Hippocampal formation (tissue), 2 donors: ENCODE measurements at regions not wholly inside any gene's neighbourhood (a gene's known extent, or its start where the extent isn't known, plus 50 kb on each side); places are given as distances from the start of the nearest gene placed in this dataset.

Experiments
- DNase-seq, 2 donors: peaks; one replicate each; lab custom pipeline; 2025; lab: John Stamatoyannopoulos, UW

DNA sequence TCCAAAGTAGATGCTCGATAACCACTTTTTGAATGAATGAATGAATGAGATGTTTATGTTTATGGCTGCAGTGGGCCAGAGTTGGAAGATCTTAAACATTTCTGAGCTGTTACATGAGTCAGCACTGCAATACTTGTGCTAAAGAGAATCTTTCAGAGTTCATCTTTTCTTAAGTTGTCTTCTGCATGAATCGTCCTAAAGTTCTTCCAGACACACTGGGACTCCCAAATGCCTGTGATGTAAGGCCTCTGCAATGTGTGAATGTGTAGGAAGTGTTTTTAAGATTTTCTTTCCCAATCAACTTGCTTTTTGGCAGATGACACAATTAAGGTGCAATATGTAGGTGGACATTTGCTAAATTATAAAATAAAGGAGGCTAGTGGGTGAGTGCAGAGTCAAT is 50.3 kb upstream of the TRIM9 start:
- no peak for DNase-seq

DNA sequence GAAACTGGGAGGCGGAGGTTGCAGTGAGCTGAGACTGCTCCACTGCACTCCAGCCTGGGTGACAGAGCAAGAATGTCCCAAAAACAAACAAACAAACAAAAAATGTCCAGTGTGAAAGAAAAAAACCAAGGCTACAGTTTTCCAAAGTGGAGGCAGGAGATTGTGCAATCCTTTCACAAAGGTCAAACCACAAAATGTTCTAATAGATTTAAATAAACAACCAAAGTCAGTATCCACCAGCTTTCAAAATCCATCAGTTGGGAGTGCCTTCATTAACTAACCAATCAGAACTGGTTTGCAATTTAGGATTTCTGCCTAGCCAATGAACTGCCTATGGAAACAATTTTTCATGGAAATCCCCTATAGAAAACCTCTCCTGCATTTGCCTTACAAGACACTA is 52.3 kb upstream of the TRIM9 start:
- DNase-seq: no peak

DNA sequence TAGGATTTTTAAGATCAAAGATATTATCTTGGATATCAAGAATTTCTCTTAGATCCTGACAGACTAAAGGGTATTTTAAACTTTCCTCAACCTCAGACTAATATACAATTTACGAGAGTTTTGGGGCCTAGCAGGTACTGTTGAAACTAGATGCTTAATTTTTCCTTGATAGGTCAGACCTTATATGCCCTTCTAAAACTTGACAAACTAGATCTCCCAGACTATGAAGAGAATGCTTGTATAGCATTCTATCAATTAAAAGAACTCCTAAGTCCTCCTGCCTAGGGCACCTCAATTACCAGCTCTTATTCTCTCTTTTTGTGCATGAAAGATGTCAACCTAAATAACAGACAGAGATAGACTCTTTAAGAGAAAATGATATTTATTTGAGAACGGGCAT is 60.4 kb upstream of the TRIM9 start:
- no peak for DNase-seq

DNA sequence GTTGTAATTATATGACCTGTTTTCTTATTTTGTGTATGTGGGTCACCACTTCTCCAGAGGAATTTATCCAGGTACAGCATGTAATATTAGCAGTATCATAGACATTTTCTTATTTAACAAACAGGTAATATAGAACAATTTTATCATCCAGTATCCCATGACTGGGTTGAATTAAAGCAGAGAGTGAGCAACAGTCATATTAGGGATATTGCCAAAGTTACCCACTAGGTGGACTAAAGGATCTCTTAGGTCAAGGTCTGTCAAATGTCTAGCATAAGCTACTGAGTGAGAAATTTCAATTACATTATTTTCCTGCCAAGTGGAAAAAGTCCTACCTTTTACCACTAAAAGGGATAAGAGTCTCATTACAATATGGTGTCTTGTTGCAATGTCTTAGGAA is 62.1 kb upstream of the TRIM9 start:
- DNase-seq: no peak

DNA sequence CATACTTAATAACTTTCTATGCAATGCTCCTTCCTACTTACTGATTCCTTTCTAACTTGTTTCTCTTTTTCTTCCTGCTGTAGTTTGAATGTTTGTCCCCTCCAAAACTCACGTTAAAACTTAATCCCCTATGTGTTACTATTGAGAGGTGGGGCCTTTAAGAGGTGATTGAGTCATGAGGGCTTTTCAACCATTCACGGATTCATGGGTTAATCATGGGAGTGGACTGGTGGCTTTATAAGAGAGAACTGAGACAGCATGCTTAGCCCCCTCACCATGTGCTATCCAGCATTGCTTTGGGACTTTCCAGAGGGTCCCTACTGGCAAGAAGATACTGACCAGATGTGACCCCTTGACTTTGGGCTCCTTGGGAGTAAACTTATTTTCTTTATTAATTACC is 66.0 kb upstream of the TRIM9 start:
- DNase-seq: no peak

DNA sequence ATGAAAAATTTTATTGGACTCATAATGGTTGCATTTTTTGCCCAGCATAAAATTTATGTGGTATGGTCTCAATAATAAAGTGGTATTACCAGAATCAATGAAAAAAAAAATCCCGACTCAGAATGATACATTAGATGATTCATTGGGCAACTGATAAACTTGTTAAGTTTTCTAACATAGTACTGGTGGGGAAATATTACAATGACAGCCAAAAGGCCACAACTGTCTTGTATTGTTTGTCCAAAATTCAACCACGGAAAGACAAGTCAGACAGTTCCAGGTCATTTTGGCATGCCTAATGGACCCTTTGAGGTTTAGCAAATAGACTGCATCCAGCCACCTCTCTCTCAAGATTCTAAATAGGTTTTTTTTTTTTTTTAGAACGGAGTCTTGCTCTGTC is 70.5 kb upstream of the TRIM9 start:
- no peak for DNase-seq

DNA sequence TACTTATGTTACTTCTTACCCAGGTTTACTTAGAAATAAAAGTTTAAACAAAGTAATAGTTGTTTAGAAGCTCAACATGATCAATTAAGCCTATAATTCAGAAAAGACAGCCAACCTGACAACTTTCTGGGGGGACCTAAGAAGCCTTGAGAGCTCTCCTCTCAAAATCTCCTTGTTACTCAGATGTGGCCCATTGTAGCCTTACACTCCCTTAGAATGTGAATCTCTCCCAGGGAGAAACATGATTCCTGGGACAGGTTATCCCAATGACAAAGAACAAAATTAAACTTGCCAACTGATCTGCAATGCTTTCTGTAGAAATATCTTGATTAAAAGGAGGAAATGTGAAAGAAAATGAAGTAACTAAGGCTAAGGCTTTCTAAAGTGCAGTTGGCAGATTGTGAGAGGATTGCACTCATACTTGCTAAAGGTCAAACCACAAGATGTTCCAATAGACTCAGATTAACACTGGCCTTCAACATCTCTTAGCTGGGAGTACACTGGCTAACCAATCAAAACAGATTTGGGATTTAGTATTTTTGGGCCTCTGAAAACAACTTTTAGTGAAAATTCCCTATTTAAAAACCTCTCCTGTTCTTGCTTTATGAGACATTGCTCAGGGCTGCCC is 72.3 kb upstream of the TMX1 start:
- no peak for DNase-seq

DNA sequence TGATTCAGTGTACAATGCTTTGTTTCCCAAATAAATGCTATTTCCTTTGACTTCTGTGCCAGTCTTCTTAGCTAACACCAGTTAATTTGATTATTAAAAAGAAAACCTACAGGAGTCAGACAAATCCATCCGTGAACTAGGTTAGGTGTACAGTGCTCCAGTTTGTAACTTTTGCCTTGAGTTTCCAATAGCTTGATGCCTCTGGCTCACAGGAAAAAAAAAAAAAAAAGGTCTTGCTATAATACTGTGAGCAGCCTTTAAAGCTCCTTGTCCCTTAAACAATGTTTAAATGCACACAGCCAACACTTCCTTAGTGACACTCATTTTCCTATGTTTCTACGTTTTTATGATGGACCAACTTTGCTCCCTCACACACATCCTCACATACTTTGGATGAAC is 71.8 kb upstream of the TMX1 start:
- no peak for DNase-seq

DNA sequence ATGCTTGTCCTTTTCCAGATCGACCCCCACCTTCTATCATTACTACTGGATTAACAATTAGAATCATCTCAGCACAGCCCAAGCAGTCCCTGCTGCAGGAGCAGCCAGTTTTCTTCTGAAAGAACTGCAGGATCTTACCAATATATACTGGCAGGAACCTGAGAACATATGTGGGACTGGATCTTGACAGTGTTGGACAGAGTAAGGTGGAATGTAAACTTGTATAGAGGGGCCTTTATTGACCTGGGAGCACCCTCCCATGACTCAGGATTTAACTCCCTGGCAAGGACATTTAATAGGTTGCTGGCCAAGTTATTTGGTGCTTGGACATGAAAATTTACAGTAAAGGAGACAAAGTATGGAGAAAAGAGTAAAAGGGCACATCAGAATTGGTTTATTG is 66.2 kb upstream of the TMX1 start:
- no peak for DNase-seq

DNA sequence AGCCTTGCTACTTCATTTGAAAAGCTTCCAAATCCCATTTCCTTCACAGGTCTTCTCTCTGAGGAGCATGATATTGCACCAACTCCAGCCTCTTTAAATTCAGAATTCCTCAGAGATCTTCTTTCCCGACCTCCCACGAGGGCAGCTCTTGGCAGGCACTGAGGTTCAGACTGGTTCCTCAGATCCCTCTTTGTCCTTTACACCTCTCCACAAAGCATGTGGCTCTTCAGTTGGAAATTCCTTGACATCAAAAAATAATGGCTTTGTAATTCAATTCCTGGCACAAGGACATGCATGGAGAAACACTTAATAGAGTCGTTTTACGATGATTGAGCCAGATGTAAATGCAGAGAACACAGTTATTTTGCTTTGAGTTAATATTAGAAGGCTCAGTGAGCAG is 63.2 kb upstream of the TMX1 start:
- DNase-seq: no peak

DNA sequence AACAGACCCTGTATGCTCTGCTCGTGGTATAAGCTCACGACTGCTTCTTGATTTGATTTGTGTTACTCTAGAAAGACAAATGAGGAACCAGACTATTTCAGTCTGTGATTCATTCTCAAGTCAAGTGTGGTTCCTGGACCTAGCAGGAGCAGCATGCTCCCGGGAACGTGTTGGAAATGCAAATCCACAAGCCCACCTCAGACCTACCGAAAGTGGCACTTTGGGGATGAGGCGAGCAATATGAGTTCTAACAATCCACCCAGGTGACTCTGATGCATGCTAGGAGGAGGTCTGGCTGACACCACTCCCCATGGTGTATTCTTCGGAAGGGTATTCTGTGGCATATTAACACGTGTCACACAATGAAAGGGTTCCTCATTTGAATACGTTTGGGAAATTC is 59.5 kb upstream of the TMX1 start:
- DNase-seq: no peak

DNA sequence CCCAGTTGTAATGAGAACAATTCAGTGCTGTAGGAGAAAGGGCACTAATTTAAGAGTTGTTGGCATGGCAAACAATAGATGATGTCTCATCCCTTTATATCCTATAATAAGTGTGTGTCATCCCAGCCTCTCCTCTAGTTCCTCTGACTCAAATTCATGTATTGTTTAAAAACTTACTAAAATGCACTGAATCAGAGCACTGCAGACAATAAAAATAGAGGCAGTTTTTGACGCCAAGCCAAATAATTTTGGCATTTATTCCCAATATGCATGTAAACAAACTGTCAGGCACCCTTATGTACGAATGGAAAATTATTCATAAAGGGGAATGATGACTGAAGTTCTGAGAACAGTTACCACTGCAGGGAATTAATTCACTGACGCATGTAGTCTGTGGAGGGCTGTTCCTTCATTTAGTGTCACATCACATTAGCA is 57.9 kb upstream of the TMX1 start:
- no peak for DNase-seq

DNA sequence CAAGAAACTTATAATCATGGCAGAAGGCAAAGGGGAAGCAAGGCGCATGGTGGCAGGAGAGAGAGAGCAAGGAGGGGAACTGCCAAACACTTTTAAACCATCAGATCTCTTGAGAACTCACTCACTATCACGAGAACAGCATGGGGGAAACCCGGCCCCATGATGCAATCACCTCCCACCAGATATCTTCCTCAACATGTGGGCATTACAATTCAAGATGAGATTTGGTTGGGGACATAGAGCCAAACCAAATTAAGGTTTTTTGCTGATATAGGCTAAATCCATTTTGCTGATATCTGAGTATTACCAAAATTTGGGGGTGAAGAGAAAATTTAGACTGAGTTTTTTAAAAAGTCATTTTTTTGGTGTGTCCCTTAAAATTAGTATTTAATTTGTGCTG is 54.9 kb upstream of the TMX1 start:
- DNase-seq: no peak

DNA sequence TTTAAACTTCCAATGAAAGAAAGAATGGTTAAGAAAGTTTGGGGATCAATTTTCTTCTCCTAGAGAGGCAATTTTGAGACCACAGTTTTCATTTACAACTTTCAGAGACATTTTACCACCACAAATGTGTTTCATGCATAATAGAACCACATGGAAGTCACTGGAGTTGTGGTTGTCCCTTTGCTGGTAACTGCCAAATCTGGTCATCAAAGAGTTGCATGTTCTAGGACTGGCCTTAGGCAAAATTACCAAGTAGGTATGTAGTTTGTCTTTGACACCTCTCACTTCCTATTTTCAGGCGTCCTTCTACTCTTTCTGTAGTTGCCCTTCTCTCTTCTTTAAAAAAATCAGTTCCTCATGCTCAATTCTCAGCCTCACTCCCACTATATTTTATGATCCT is 54.3 kb upstream of the TMX1 start:
- DNase-seq: no peak

DNA sequence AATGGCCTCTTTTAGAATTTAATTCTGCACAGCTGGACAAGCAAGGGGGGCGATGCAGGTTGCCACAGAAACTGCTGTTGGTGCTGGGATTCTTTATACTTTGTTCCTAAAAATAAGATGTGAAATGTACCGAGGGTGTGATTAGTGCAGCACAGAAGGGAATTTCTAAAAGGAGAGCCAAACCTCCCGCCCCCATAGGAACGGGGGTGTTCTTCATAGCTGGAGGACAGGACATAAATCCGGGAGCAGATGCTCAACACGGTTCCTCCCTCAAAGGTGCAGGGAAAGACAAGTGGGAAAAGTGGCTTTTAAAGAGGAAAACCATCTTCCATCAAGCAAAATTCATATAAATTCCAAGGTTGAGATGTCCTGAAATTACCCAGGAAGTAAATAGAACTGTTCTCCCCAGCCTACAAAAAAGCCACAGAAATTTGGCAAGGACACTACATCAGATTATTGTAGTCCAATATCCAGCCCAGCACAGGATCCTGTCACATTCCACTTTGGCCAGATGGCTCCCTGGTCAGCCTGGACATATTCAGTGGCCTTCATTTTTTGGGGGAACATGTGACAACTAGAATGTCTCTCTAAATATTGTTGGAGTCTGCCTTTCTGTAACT is 51.4 kb upstream of the TMX1 start:
- DNase-seq: peak in 1 of 2 donors; percentile 19

DNA sequence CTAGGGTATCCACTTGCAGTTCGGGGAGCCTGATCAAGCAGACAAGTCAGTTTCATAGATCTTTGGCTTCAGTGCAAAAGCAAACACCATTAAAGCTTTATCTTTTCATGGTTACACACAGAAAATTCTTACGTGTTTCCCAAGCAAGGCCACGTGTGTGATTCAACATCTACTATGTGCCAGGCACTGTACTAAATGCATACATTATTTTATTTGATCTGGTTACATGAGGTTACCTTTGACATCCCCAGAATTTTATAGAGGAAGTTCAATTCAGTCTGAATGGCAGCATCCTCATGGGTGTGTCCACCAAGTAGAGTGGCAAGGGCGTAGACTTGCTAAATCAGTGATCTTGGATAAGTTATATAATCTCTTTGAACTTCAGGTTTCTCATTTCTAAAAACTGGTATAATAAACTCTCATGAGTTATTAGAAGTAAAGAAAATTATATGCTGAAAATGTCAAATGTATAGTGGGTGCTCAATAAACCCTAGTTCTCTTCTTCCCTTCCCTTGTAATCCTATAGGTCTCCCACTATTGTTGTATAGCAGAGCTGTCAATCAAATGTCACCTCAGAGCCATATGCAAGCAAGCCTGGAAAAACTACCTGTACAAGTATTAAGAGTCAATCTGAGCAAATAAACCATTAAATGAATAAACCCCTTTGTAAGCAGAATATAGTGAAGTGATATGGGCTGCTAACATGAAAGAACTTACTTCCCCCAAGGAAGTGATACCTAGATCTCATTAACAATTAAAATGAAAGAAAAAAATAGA is 50.3 kb upstream of the TMX1 start:
- no peak for DNase-seq
